GM19239 (cell line): ENCODE measurements at regions not wholly inside any gene's neighbourhood (a gene's known extent, or its start where the extent isn't known, plus 50 kb on each side); places are given as distances from the start of the nearest gene placed in this dataset.
"Not testable (repeated sequence)": the region's sequence is repeated elsewhere in the genome, so short reads cannot be mapped to it uniquely, and the experiment has no call there.

Experiments used
- DNase-seq: peaks from one replicate; pipeline ENCODE4 v3.0.0; 2011; ENCODE audit warnings: low spot score; ENCODE audit not compliant: insufficient read length
- FAIRE-seq: peaks from 2 replicates; lab custom pipeline; 2011; peaks lifted over from hg19 to GRCh38; lab: Jason Lieb, UNC

DNA sequence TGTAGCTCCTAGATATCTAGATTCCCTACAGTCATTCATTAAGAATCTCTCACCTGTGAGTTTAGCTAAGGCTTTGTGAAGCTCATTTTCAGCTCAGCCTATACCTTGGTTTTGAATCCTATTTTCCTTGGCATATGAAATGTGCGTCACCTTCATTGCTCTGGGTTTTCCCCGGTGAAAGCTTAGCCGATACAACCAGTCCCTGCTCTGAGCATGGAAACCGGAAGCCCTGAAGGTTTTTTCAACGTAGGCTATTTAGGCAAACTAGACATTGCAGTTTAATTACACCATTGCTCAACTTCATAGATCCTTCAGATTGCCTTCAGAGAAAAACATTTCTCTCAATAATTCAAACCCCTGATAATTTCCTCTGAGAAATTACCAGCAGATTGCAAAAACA, 206.8 kb upstream of the TPRG1 start:
- DNase-seq = no peak
- no peak for FAIRE-seq

- no peak for FAIRE-seq
- no peak for DNase-seq
Measured at GRCh38 chr3:188972310-188972709, 199.5 kb upstream of the TPRG1 start.

GRCh38 chr3:188974856-188975599, 196.7 kb upstream of the TPRG1 start:
- FAIRE-seq (no peak), DNase-seq (no peak)

DNA sequence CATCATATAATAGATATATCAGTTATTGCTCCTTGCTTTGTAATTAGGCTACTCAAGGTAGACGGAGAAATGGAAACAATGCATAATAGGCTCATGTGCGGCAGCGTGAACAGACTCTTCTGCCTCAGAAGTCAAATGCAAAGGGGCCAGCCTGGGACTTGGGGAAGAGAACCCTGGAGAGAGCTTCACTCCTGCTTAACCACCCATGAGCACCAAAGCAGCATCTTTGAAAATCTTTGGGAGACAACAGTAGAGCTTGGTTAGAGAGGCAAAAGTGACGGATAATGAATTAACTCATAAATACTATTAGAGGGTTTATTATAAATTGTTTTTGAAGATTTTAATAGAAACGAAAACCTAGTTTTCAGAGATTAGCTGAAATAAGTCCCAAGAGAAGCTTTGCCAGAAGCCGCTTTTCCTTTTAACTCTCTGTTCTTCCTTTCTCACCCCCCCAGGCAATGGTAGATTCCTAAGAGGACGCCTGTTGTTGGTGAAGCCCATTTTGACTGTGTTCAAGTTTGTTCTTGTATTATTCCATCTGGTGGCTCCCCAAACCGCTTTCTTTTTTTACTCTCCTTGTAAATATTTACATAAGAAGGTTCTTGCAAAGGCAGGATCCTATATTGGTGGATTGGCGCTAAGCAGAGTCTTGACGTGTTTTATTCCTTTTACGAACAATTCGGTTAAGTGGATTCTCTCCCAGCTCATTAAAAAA, 196.0 kb upstream of the TPRG1 start:
- FAIRE-seq (no peak), DNase-seq (no peak)

GRCh38 chr3:188976407-188976806, 195.4 kb upstream of the TPRG1 start:
- DNase-seq (no peak), FAIRE-seq (no peak)

- no peak for FAIRE-seq
- no peak for DNase-seq
Measured at GRCh38 chr3:188978421-188979171, 193.2 kb upstream of the TPRG1 start.

DNA sequence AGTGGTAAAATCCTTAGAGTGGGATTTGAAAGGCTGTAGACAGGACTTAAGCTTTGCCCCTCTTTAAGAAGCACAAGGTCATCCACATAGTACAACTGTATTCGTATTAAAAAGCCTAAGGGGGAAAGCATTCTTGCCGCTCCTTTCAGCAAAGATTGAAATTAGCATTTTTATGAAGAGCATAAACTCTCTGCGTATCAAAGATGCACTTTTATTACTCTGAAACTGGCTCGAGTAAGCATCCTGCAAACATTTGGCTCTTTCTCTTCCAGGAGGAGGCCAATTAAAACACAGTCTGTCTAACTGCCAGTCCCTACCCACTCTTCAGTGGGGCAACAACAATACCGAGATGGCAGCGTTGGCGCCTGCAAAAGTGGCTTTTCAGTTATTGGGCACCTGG, 192.5 kb upstream of the TPRG1 start:
- no peak for FAIRE-seq
- no peak for DNase-seq

DNA sequence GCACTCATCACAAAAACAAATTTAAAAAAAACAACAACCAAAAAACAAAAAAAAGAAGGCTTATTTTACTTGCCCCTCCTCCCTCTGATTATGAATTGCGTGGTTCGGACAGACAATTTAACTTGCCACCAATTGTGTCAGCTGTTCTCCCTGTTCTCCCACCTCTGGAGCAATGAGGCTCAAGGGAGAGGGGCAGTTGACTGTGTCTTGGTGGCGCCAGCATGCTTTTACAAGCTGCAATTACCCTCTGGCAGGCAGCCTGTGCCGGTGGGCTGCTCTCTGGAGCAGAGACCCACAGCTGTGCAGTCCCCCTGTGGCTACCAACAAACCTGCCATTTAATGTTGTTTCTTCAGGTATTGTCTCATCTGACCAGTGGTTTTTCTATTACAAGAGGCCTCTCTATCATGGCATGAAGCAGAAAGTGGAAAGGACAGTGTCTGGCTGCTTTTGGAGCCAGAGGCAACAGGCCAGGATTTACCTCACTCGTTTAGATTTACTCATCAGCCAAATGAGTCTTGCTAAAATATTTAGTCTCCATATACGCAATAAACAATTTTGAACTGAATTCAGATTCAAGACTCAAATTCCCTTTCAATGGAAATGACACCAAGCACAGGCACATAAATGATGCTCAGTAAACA, 192.0 kb upstream of the TPRG1 start:
- no peak for FAIRE-seq
- no peak for DNase-seq

DNA sequence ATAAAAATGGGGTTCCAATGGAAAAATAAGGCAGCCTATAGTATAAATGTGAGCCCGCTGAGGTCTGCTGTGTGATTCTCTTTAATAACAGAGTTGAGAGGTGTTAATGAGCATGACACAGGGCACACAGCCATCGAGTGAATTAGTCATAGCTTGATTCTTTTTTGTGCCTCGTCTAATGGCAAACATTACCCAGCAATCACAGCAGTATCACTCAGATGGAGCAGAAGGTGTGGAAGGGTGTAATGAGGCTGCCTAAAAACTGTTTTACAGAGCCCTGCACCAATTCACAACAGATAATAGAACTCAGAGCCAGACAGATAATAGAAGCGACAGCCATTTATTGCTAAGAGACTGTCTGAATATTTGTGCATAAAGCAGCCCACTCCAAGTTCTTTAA, 178.6 kb upstream of the TPRG1 start:
- DNase-seq (no peak), FAIRE-seq (no peak)

- no peak for DNase-seq
- no peak for FAIRE-seq
Measured at GRCh38 chr3:189001559-189001958, 170.2 kb upstream of the TPRG1 start.

GRCh38 chr3:189003410-189003809, 168.4 kb upstream of the TPRG1 start:
- DNase-seq (no peak), FAIRE-seq (no peak)

GRCh38 chr3:189013224-189013888, 158.4 kb upstream of the TPRG1 start:
- no peak for DNase-seq

DNA sequence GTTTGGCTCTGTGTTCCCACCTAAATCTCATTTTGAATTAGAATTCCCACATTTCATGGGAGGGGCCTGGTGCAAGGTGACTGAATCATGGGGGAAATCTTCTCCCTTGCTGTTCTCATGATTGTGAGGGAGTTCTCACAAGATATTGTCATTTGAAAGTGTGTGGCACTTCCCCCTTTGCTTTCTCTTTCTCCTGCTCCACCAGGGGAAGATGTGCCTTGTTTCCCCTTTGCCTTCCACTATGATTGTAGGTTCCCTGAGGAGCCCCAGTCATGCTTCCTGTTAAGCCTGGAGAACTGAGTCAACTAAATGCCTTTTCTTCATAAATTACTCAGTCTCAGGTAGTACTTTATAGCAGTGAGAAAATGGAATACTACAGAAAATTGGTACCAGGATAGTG, 157.2 kb upstream of the TPRG1 start:
- FAIRE-seq = no peak

More at GRCh38 chr3:189013224-189013888, 158.4 kb upstream of the TPRG1 start:
- no peak for FAIRE-seq

GRCh38 chr3:189022576-189023466, 148.9 kb upstream of the TPRG1 start:
- DNase-seq, FAIRE-seq: not testable (repeated sequence)

More for the DNA sequence above, 157.2 kb upstream of the TPRG1 start:
- DNase-seq = no peak

DNA sequence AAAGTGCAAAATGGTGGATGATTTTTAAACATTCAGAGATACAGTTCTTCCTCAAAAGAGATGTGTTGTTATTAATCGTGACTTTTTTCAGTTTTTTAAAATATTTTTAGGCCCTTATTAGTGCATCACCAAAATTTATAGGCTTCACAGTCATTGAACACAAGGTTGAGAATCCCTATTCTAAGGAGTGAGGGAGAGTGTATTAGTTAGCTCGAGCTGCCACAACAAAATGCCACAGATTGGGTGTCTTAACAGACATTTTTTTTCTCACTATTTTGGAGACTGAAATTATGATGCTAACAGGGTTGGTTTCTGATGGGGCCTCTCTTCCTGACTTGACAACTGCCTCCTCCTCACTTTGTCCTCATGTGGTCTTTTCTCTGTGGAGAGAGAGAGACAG, 145.9 kb upstream of the TPRG1 start:
- FAIRE-seq (no peak), DNase-seq (no peak)

DNA sequence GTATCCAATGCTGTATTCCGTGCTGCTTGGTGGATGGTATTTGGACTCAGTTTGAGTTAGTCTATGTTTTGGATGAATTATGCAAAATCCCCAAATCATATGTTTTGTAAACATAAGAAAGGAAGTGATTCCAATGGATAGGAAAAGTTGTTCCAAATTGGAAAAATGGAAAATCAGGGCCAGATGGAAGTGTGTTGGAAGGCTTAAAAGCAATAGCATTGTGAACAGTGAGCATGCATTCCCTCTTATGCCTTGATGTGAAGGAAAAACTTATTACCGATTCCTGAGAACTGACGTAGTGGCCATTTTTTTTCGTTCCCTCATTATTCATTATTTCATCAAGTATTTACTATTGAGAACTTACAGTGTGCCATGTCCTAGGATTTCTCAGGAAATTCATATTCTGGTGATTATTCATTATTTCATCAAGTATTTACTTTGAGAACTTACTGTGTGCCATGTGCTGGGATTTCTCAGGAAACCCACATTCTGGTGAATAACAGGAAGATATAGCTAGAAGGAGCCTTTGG, 144.1 kb upstream of the TPRG1 start:
- FAIRE-seq = no peak
- no peak for DNase-seq

DNA sequence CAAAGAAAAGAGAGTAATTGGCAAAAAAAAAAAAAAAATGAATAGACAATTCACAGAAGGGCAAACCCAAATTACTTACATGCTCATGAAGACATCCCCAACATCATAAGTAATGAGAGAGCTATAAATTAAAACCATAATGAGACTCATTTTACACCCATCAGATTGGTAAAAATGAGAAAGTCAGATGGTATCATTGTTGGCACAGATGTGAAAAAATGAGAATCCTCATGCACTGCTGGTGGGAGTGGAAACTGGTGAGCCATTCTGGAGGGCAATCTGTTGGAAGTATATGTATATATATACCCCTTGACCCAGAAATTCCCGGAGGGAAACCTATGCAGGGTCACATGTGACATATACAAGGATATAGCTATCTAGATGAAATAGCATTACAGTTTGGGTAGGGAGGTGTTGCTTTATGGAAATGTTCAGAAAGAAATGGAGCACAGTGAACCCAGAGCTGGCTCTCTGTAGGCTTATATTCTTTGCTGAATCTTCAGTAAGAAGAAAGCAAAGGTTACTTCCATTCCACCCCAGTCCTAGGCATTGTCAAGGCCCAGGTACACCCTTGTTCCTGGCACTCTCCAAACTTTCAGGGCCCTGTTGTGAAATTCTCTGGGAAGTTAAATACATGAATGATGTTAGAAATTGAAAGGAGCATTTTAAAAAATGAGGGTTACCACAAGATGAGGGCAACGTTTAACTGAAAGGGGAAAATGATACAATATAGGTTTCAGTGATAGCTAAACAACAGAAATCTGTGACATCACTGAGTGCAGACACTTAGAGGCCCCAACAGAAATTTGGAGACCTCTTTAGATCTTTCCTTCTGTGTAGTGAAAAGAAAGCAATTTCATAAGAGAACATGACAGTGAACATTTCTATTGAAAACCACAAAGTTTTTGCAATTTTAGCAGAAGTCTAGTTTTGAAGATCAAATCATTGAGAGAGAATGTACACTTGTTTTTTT, 132.7 kb upstream of the TPRG1 start:
- FAIRE-seq = no peak
- no peak for DNase-seq
